NCI-H524 (cell line): ENCODE measurements at regions not wholly inside any gene's neighbourhood (a gene's known extent, or its start where the extent isn't known, plus 50 kb on each side); places are given as distances from the start of the nearest gene placed in this dataset.
"Not testable (repeated sequence)": the region's sequence is repeated elsewhere in the genome, so short reads cannot be mapped to it uniquely, and the experiment has no call there.

Experiments
- DNase-seq, 2 experiments: peaks; one replicate each; lab custom pipeline; 2025; lab: John Stamatoyannopoulos, UW

GRCh38 chr6:130716466-130716865, 110.7 kb upstream of the SMLR1 start:
- DNase-seq = no peak

GRCh38 chr6:130717657-130718056, 109.5 kb upstream of the SMLR1 start:
- DNase-seq = no peak

GRCh38 chr6:130720076-130720715, 107.0 kb upstream of the SMLR1 start:
- DNase-seq = no peak

- no peak for DNase-seq
Observed at GRCh38 chr6:130724089-130724488, 103.1 kb upstream of the SMLR1 start.

DNA sequence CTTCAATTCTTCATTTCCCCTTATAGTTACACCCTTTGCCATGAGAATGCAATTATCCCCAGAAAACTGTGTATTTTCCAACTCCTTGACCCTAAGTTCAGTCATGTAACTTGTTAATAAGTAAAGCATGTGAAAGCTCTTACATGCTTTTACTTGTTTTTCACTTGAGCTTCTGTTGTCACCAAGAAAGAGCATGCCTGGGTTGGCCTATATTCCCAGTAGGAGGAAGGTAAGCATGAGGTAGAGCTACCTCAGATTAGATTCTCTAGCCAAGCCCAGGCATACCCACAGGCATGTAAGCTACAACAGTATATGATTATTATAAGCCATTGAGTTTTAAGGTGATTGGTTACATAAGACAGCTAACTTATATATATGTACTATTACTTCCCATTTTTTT, 101.7 kb upstream of the SMLR1 start:
- no peak for DNase-seq

DNA sequence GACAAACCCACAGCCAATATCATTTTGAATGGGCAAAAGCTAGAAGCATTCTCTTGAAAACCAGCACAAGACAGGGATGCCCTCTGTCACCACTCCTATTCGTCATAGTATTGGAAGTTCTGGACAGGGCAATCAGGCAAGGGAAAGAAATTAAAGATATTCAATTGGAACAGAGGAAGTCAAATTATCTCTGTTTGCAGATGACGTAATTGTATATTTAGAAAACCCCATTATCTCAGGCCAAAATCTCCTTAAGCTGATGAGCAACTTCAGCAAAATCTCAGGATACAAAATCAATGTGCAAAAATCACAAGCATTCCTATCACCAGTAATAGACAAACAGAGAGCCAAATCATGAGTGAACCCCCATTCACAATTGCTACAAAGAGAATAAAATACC, 99.1 kb upstream of the SMLR1 start:
- DNase-seq = not testable (repeated sequence)

DNA sequence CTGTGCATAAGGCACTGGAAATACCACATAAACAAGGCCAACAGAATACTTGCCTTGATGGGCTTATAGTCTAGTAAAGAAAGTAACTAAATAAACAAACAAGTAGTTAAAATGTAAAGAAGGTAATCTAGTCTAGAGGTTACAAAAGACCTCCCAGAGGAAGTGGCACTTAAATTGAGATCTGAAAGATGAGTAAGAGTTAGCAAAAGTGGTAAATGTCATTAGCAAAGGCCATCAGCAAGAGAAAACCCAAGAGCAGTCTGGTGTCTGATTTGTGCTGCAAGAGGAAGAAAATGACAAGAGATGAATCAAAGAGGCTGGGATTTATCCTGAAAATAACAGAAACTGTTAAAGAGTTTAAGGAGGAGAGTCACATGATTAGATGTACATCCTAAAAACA, 96.6 kb upstream of the SMLR1 start:
- DNase-seq = no peak

GRCh38 chr6:130734161-130734560, 93.0 kb upstream of the SMLR1 start:
- DNase-seq = no peak

DNA sequence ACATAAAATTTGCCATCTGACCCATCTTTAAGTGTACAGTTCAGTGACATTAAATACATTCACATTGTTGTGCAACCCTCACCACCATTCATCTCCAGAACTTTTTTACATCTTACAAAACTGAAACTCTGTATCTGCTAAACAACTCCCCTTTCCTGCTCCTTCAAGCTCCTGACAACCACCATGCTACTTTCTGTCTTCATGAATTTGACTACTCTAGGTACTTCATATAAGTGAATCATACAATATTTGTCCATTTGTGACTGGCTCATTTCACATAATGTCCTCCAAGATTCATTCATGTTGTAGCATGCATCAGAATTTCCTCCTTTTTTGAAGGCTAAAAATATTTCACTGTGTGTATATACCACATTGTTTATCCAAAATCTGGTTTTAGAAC, 86.9 kb upstream of the SMLR1 start:
- no peak for DNase-seq

DNA sequence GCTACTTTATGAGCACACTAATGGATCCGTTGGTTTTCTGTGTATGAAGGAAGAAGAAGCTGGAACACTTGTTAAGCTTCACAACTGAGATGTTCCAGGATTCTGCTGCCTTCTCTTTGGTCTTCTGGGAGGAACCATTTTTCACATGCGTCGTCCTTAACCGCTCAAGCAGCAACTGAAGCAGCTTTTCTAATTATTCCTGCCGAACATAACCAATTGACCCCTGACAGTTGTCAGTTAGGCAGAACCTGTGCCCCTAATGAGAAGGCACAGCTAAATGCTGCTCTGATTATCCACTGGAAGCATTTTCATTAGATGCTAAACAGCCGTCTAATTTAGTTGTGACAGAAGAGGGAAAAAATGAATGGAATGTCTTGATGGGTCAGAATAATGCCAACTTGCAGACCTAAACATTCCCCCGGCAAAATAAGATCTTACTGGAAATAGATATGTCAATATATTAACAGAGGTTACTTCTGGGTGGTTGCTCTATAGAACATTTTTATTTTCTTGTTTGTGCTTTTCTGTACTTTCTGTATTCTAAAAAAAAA, 85.0 kb upstream of the SMLR1 start:
- no peak for DNase-seq

- no peak for DNase-seq
Observed at GRCh38 chr6:130743175-130743574, 84.0 kb upstream of the SMLR1 start.

- DNase-seq = no peak
Observed at GRCh38 chr6:130744576-130745366, 82.4 kb upstream of the SMLR1 start.

DNA sequence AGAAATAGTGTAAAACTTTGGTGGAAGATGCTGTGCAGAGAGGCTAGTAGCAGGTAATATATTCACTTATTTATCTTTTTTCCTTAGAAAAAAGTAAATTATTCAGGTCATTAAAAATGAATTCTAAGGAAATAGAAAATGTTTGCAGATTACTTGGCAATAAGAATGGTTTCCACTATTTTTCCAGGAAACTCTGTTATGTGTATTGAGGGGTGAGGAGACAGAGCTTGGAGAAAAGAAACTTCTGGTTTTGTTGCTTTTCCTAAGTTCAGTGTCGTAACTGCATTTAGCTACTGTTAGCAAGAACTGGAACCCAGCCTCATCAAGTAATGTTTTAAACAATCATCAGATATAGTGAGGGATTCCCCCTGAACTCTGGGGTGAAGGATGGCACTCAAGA, 79.2 kb upstream of the SMLR1 start:
- no peak for DNase-seq

GRCh38 chr6:130749402-130749801, 77.8 kb upstream of the SMLR1 start:
- DNase-seq = no peak

- no peak for DNase-seq
Observed at GRCh38 chr6:130752267-130752666, 74.9 kb upstream of the SMLR1 start.

DNA sequence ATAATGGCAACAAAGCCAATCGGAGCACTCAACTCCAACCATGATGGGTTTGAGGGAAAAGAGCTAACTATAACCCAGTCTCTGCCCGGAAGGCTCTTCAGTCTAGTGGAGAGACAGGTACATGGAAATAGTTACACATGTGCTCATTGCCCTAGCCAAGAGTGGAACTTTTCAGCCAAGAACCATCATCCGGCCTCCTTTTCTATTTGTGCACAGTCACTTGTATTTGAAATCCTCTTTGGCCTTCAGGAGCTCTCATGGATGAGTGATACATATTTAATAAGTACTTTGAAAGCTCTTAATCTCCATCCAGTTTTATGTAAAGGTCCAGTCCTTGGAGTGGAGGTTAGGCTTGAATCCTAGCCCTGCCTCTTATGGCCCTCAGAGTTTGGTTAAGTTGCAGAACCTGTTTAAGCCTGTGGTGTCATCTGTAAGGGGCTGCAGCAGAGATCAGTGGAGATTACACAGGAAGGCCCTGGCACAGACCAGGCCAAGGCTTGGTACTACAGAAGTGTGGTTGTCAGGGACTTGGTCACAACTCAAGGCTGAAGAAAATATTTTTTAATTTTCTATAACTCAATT, 72.3 kb upstream of the SMLR1 start:
- DNase-seq = no peak

GRCh38 chr6:130755368-130756034, 71.7 kb upstream of the SMLR1 start:
- no peak for DNase-seq

- DNase-seq = no peak
Observed at GRCh38 chr6:130756824-130757223, 70.4 kb upstream of the SMLR1 start.

GRCh38 chr6:130758813-130759212, 68.4 kb upstream of the SMLR1 start:
- no peak for DNase-seq

DNA sequence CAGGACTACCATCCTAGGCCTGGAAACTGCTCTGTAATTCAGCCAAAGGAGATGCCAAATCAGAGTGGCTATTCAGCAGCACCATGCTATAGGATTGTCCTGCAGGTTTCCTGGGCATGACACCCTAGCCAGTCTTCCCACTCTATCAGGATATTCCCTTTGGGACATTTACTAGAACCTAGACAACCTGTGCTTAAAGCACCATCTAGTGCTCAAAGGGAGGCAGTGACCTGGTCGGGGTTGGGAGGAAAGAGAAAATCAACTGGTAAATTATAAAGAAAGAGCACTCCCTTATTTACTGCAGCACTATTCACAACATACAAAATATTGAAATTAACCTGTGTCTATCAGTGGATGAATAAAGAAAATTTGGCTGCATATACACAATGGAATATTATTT, 67.2 kb upstream of the SMLR1 start:
- DNase-seq = peak; percentile 49 to 56

- no peak for DNase-seq
Observed at GRCh38 chr6:130761286-130761685, 65.9 kb upstream of the SMLR1 start.

DNA sequence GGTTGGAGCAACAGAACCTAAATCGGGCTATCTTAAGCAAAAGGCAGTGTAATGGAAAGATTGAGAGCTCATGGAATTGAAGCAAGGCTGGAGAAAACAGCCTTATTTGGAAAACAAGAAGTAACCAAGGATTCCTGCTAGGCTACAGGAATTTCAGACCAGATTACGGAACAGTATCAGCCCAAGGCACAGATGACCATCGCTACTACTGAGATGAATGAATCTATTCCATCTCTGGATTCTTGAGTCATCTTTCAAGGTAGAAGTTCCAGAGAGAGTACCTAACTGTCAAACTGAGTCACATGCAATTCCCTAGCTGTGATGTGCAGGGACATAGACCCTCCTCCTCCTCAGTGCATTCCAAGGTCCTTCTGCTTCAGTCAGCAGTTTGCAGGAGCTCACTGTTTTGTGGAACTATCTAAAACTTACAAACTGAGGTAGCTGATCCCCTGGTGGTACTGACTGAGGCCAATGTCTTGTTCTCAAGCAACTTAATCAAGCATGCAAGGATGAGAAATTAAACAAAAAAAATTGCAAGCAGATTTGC, 62.0 kb upstream of the SMLR1 start:
- DNase-seq = no peak
